ENCODE measurements at regions not wholly inside any gene's neighbourhood (a gene's known extent, or its start where the extent isn't known, plus 50 kb on each side); places are given as distances from the start of the nearest gene placed in this dataset.

DNA sequence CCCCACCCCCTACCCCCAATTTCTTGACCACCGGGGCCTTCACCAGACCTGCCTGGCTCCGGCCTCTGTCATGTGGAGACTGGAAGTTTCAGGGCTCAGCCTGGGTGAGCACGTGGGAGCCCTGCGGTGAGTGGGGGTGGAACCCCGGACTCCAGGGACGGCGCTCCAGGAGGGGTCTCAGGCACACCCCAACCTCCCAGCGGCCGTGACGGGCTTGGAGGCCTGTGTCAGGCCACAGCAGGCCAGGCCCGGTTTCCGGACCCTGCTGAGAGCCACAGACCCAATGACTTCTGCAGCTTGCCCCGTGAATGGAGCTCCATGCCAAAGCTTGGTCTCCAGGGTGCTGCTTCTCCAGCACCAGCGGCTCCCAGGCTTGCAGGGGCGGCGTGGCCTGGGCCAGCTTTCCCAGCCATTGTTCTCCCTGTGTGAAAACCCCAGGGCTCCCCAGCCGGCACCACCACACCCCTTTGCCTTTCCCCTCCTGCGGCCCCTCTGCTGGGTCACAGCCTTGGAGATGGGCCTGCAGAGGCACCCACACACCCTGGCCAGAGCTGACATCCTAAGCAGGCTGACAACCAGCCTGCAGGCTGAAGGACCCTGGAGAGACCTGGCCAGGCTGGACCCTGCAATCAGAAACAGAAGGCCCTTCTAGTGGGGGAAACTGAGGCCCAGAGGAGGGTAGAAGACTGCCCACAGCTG is 186.2 kb upstream of the C14orf180 start:
- TF ChIP-seq, protein P1, sequence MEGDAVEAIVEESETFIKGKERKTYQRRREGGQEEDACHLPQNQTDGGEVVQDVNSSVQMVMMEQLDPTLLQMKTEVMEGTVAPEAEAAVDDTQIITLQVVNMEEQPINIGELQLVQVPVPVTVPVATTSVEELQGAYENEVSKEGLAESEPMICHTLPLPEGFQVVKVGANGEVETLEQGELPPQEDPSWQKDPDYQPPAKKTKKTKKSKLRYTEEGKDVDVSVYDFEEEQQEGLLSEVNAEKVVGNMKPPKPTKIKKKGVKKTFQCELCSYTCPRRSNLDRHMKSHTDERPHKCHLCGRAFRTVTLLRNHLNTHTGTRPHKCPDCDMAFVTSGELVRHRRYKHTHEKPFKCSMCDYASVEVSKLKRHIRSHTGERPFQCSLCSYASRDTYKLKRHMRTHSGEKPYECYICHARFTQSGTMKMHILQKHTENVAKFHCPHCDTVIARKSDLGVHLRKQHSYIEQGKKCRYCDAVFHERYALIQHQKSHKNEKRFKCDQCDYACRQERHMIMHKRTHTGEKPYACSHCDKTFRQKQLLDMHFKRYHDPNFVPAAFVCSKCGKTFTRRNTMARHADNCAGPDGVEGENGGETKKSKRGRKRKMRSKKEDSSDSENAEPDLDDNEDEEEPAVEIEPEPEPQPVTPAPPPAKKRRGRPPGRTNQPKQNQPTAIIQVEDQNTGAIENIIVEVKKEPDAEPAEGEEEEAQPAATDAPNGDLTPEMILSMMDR (IDR thresholded peaks at IDR 0.05), result no peak
- TF ChIP-seq EP300 (IDR thresholded peaks at IDR 0.05; ENCODE audit: low read depth) (no peak), POLR2A (IDR thresholded peaks at IDR 0.05) (no peak)
